H1 (cell line): ENCODE measurements at regions not wholly inside any gene's neighbourhood (a gene's known extent, or its start where the extent isn't known, plus 50 kb on each side); places are given as distances from the start of the nearest gene placed in this dataset.

Experiments
- CTCF ChIA-PET: fragments of 300-600 bp; sonication (Branson Sonifier 250); formaldehyde crosslinking; loops from one replicate; lab custom pipeline; 2021; ENCODE audit not compliant: partially characterized antibody; lab: Charles Lee
- POLR2A ChIA-PET: fragments of 300-600 bp; sonication (Branson Sonifier 250); formaldehyde crosslinking; loops from one replicate; lab custom pipeline; 2021; ENCODE audit warnings: inconsistent platforms; ENCODE audit not compliant: partially characterized antibody; lab: Charles Lee
- DNase-seq, 2 experiments: peaks; one replicate each; pipeline versions ENCODE4 v3.0.0 to v3.0.0-alpha.2; 2010 to 2022; ENCODE audit warnings: low spot score in 2 of 2, low read depth in 1 of 2, mixed read lengths in 1 of 2
- FAIRE-seq: peaks from 2 replicates; lab custom pipeline; 2011; peaks lifted over from hg19 to GRCh38; lab: Jason Lieb, UNC
- H2AFZ ChIP-seq: 2 replicates; pipeline ENCODE4 v1.8.1; 2012; ENCODE audit warnings: low read length, inconsistent platforms
- H2AK5ac ChIP-seq: 2 replicates; pipeline ENCODE4 v1.6.1; 2013; ENCODE audit warnings: low read depth, low read length
- H2BK120ac ChIP-seq: replicated peaks from 2 replicates; pipeline ENCODE3; 2013; ENCODE audit warnings: low read depth, low read length, inconsistent platforms
- H2BK12ac ChIP-seq: 2 replicates; pipeline ENCODE4 v1.6.1; 2013; ENCODE audit warnings: low read depth, low read length
- H2BK15ac ChIP-seq: 2 replicates; pipeline ENCODE4 v1.6.1; 2013; ENCODE audit warnings: low read length
- H2BK20ac ChIP-seq: 2 replicates; pipeline ENCODE4 v1.6.1; 2013; ENCODE audit warnings: low read length
- H2BK5ac ChIP-seq: 2 replicates; pipeline ENCODE4 v1.6.1; 2013; ENCODE audit warnings: low read depth, low read length
- H3K14ac ChIP-seq: 2 replicates; pipeline ENCODE4 v1.6.1; 2013; ENCODE audit warnings: inconsistent platforms; ENCODE audit not compliant: insufficient read length
- H3K18ac ChIP-seq: 2 replicates; pipeline ENCODE4 v1.6.1; 2013; ENCODE audit warnings: low read length; ENCODE audit errors: extremely low read depth
- H3K23ac ChIP-seq: 2 replicates; pipeline ENCODE4 v1.6.1; 2013; ENCODE audit warnings: inconsistent platforms; ENCODE audit not compliant: insufficient read length
- H3K23me2 ChIP-seq: 2 replicates; pipeline ENCODE4 v1.6.1; 2013; ENCODE audit warnings: low read depth, low read length
- H3K27ac ChIP-seq: 2 replicates; pipeline ENCODE4 v1.6.1; 2011; ENCODE audit warnings: low read depth, low read length, inconsistent platforms
- H3K27me3 ChIP-seq, 4 experiments: replicated peaks in 1 of 4; 1 replicate in 1 of 4; 2 replicates in 3 of 4; pipeline versions ENCODE4 v1.6.1 to v1.8.1; 2011 to 2013; ENCODE audit warnings: low read length in 3 of 4, mild to moderate bottlenecking in 3 of 4, inconsistent platforms in 2 of 4, mixed read lengths in 2 of 4, moderate library complexity in 1 of 4; ENCODE audit not compliant: control insufficient read depth in 3 of 4, insufficient read depth in 3 of 4; ENCODE audit errors: extremely low read depth in 1 of 4
- H3K36me3 ChIP-seq, 4 experiments: 2 replicates each; pipeline versions ENCODE4 v1.6.1 to v1.8.1; 2011 to 2013; ENCODE audit warnings: mild to moderate bottlenecking in 4 of 4, low read length in 3 of 4, moderate library complexity in 2 of 4, control low read depth in 1 of 4, inconsistent platforms in 1 of 4; ENCODE audit not compliant: insufficient read depth in 4 of 4, control insufficient read depth in 2 of 4
- H3K4ac ChIP-seq: replicated peaks from 2 replicates; pipeline ENCODE3; 2013; ENCODE audit warnings: low read length, low read depth, mixed read lengths, inconsistent platforms; ENCODE audit not compliant: insufficient read length
- H3K4me1 ChIP-seq, 4 experiments: replicated peaks in 1 of 4; 1 replicate in 1 of 4; 2 replicates in 3 of 4; pipeline versions ENCODE4 v1.6.1 to v1.8.1; 2011 to 2013; ENCODE audit warnings: low read length in 3 of 4, inconsistent platforms in 2 of 4, mixed read lengths in 1 of 4; ENCODE audit not compliant: insufficient read depth in 4 of 4, control insufficient read depth in 3 of 4
- H3K4me2 ChIP-seq, 2 experiments: 2 replicates each; pipeline versions ENCODE4 v1.6.1 to v1.8.1; 2011 to 2013; ENCODE audit warnings: low read depth in 2 of 2, low read length in 2 of 2, control low read depth in 1 of 2, inconsistent platforms in 1 of 2, mild to moderate bottlenecking in 1 of 2; ENCODE audit not compliant: insufficient read depth in 1 of 2
- H3K4me3 ChIP-seq, 4 experiments: fragments of 200-600, 300-600 bp in 1 of 4; sonication (generic), shearing (Covaris generic), sonication (Bioruptor Twin) in 1 of 4; 2 replicates each; pipeline versions ENCODE4 v1.5.1 to v1.8.1; 2011 to 2016; ENCODE audit warnings: low read length in 4 of 4, low read depth in 3 of 4, control low read depth in 2 of 4, inconsistent platforms in 2 of 4, mild to moderate bottlenecking in 2 of 4, mixed read lengths in 1 of 4, moderate library complexity in 1 of 4; ENCODE audit not compliant: insufficient read depth in 2 of 4; ENCODE audit errors: extremely low read depth in 1 of 4
- H3K56ac ChIP-seq: replicated peaks from 2 replicates; pipeline ENCODE3; 2013; ENCODE audit warnings: low read depth, mild to moderate bottlenecking, mixed read lengths, low read length, inconsistent platforms; ENCODE audit not compliant: insufficient read length
- H3K79me1 ChIP-seq: 2 replicates; pipeline ENCODE4 v1.6.1; 2013; ENCODE audit warnings: low read depth, low read length, control low read depth
- H3K79me2 ChIP-seq, 2 experiments: 2 replicates each; pipeline versions ENCODE4 v1.6.1 to v1.8.1; 2012 to 2013; ENCODE audit warnings: low read length in 2 of 2, mild to moderate bottlenecking in 2 of 2, inconsistent platforms in 1 of 2; ENCODE audit not compliant: insufficient read depth in 2 of 2, control insufficient read depth in 1 of 2
- H3K9ac ChIP-seq, 4 experiments: replicated peaks in 1 of 4; 1 replicate in 1 of 4; 2 replicates in 3 of 4; pipeline versions ENCODE4 v1.6.1 to v1.8.1; 2011 to 2013; ENCODE audit warnings: low read depth in 3 of 4, low read length in 3 of 4, control low read depth in 2 of 4, mild to moderate bottlenecking in 2 of 4, moderate library complexity in 2 of 4, inconsistent platforms in 1 of 4; ENCODE audit errors: extremely low read depth in 1 of 4
- H3K9me3 ChIP-seq, 2 experiments: 2 replicates each; pipeline versions ENCODE4 v1.6.1 to v1.8.1; 2012 to 2013; ENCODE audit warnings: mild to moderate bottlenecking in 2 of 2, moderate library complexity in 2 of 2, control low read depth in 1 of 2, inconsistent platforms in 1 of 2, low read depth in 1 of 2, low read length in 1 of 2, mixed read lengths in 1 of 2; ENCODE audit not compliant: insufficient read depth in 2 of 2
- H4K20me1 ChIP-seq, 2 experiments: replicated peaks in 1 of 2; 2 replicates each; pipeline versions ENCODE3 to v1.8.1; 2011 to 2013; ENCODE audit warnings: inconsistent platforms in 2 of 2, low read length in 2 of 2, mild to moderate bottlenecking in 1 of 2; ENCODE audit not compliant: insufficient read depth in 2 of 2, control insufficient read depth in 1 of 2
- H4K5ac ChIP-seq: 2 replicates; pipeline ENCODE4 v1.6.1; 2013; ENCODE audit warnings: low read length, low read depth, mixed read lengths, inconsistent platforms; ENCODE audit not compliant: insufficient read length
- H4K8ac ChIP-seq: 2 replicates; pipeline ENCODE4 v1.8.0; 2013; ENCODE audit warnings: mild to moderate bottlenecking, moderate library complexity, low read length, inconsistent platforms; ENCODE audit not compliant: insufficient read depth; ENCODE audit errors: extremely low read depth
- H4K91ac ChIP-seq: replicated peaks from 2 replicates; pipeline ENCODE3; 2013; ENCODE audit warnings: low read length, mixed read lengths, inconsistent platforms; ENCODE audit not compliant: insufficient read length
- BACH1 ChIP-seq: IDR thresholded peaks from 2 replicates; pipeline ENCODE4 v1.6.1; 2012; ENCODE audit warnings: low read length, improper control_type of control experiment
- CEBPB ChIP-seq: IDR thresholded peaks from 2 replicates; pipeline ENCODE4 v1.6.1; 2012; ENCODE audit warnings: low read depth, low read length
- CTCF ChIP-seq, 3 experiments: IDR thresholded peaks; 1 replicate in 2 of 3; 2 replicates in 1 of 3; pipeline versions ENCODE4 v1.5.1 to v1.6.1; 2011; ENCODE audit warnings: low read length in 3 of 3, mild to moderate bottlenecking in 3 of 3, inconsistent platforms in 2 of 3, low read depth in 1 of 3, moderate library complexity in 1 of 3; ENCODE audit not compliant: insufficient read depth in 1 of 3; ENCODE audit errors: control extremely low read depth in 1 of 3
- HDAC2 ChIP-seq, 2 experiments: fragments of 300-600 bp in 1 of 2; sonication (generic) in 1 of 2; IDR thresholded peaks; 2 replicates each; pipeline ENCODE4 v1.6.1; 2011 to 2012; ENCODE audit warnings: low read depth in 2 of 2, low read length in 2 of 2, mild to moderate bottlenecking in 2 of 2, moderate library complexity in 2 of 2, borderline replicate concordance in 1 of 2, inconsistent platforms in 1 of 2
- KDM1A ChIP-seq: fragments of 200-600, 300-600 bp; sonication (generic); IDR thresholded peaks from 2 replicates; pipeline ENCODE4 v1.7.1; 2016; ENCODE audit warnings: mild to moderate bottlenecking, low read length, borderline replicate concordance
- MAFK ChIP-seq: IDR thresholded peaks from 2 replicates; pipeline ENCODE4 v1.6.1; 2012; ENCODE audit warnings: low read depth, mild to moderate bottlenecking, improper control_type of control experiment, low read length
- NRF1 ChIP-seq: IDR thresholded peaks from 2 replicates; pipeline ENCODE4 v1.6.1; 2011; ENCODE audit warnings: mild to moderate bottlenecking, low read depth, low read length, improper control_type of control experiment
- POU5F1 ChIP-seq: IDR thresholded peaks from 2 replicates; pipeline ENCODE4 v1.6.1; 2011; ENCODE audit warnings: low read depth, mild to moderate bottlenecking, low read length, moderate library complexity
- RAD21 ChIP-seq, 2 experiments: IDR thresholded peaks in 1 of 2; conservative IDR thresholded peaks in 1 of 2; 2 replicates each; pipeline ENCODE4 v1.6.1; 2011; ENCODE audit warnings: low read depth in 2 of 2, low read length in 2 of 2, improper control_type of control experiment in 1 of 2, inconsistent platforms in 1 of 2, mild to moderate bottlenecking in 1 of 2, moderate library complexity in 1 of 2
- WGBS, 2 experiments: shearing (Covaris generic) in 1 of 2; methylation state at CpG; one replicate each; pipeline versions ENCODE4 v1.1.6 to v1.1.7; 2013 to 2015; ENCODE audit warnings: low lambda C conversion rate in 2 of 2, mixed read lengths in 2 of 2, inconsistent platforms in 1 of 2, low coverage in 1 of 2, missing lambda C conversion rate in 1 of 2; ENCODE audit not compliant: insufficient replicate concordance in 2 of 2, insufficient coverage in 1 of 2, insufficient read length in 1 of 2; ENCODE audit errors: extremely low coverage in 1 of 2, missing lambda C conversion rate in 1 of 2; 5-methylcytosine and 5-hydroxymethylcytosine counted together

- Histone ChIP-seq H3K9me3 (no peaks in the 10 kb centered on the region), H2BK15ac (0 out of 2 replicates have a peak overlapping the region, but pooled peaks have one; percentile 61), H3K9ac (no peak overlapping the region), H3K4me2 (no peak overlapping the region), H2BK120ac (no peak overlapping the region), H3K27me3 (no peaks in the 10 kb centered on the region), H3K36me3 (no peaks in the 10 kb centered on the region), H4K8ac (no peak overlapping the region), H3K4me1 (peaks cover 0 to 2% (median 1%) of the 10 kb centered on the region in 4 experiments; a peak in 1 of 7 replicates), H2AFZ (peak overlapping the region; percentile 88), H3K4ac (no peak overlapping the region), H2AK5ac (no peak overlapping the region), H4K5ac (no peak overlapping the region), H3K23ac (no peak overlapping the region), H3K79me1 (no peaks in the 10 kb centered on the region), H3K79me2 (no peaks in the 10 kb centered on the region), H3K56ac (no peak overlapping the region), H3K14ac (no peak overlapping the region), H4K20me1 (no peaks in the 10 kb centered on the region), H3K27ac (no peak overlapping the region), H2BK5ac (no peak overlapping the region), H4K91ac (no peak overlapping the region), H3K23me2 (no peaks in the 10 kb centered on the region), H3K18ac (peak overlapping the region; percentile 48), H3K4me3 (no peak overlapping the region), H2BK20ac (no peak overlapping the region), H2BK12ac (no peak overlapping the region)
- WGBS, 2 experiments = 87% methylated on average over 5 of the region's 5 CpGs; no CpG with 5 or more reads in 1 of the 2 experiments
- ChIA-PET POLR2A (interaction anchor here (1.2 kb wide), 1 partner anchor 105 kb away, joined by 3 read pairs; no protein-coding TSS in a partner anchor), CTCF (interaction anchor here (0.8 to 1.3 kb wide), 5 partner anchors 9 to 213 kb away, joined by 3 to 6 read pairs (median 4); no protein-coding TSS in a partner anchor)
- FAIRE-seq (peak; percentile 80), DNase-seq (peak in 1 of 2 experiments; percentile 7)
- peak; percentile 64; the same call in 1 of the 2 replicates for TF ChIP-seq MAFK
- TF ChIP-seq BACH1 = peak; percentile 89
- TF ChIP-seq POU5F1 = no peak
- TF ChIP-seq KDM1A = no peak
- TF ChIP-seq NRF1 = no peak
- TF ChIP-seq CEBPB = no peak
- TF ChIP-seq CTCF (IDR thresholded peaks at IDR 0.05; ENCODE audit: control extremely low read depth in 1 of 3, insufficient read depth in 1 of 3, low read depth in 1 of 3, low read length in 3 of 3) = peak in 1 of 3 experiments; percentile 53; a peak in 1 of 4 replicates
- no peak for TF ChIP-seq HDAC2 (IDR thresholded peaks at IDR 0.05; ENCODE audit: borderline replicate concordance in 1 of 2, low read depth in 2 of 2, low read length in 2 of 2)
- TF ChIP-seq RAD21 (IDR thresholded peaks at IDR 0.05 in 1 of 2, conservative IDR thresholded peaks at IDR 0.05 in 1 of 2; ENCODE audit: low read depth in 2 of 2, low read length in 2 of 2) = peak; percentile 36 to 40
These were observed 138.7 kb downstream of the SPP2 start for GRCh38 chr2:234189230-234189629.
